ENCODE measurements at regions not wholly inside any gene's neighbourhood (a gene's known extent, or its start where the extent isn't known, plus 50 kb on each side); places are given as distances from the start of the nearest gene placed in this dataset.

- no peak for TF ChIP-seq CTCF (IDR thresholded peaks at IDR 0.05)
- no peak for TF ChIP-seq KDM5A (IDR thresholded peaks at IDR 0.05)
- no peak for TF ChIP-seq NFE2L2 (conservative IDR thresholded peaks at IDR 0.05; ENCODE audit: low read length)
- no peak for TF ChIP-seq PHF8 (IDR thresholded peaks at IDR 0.05; ENCODE audit: borderline replicate concordance, low read depth)
- TF ChIP-seq SMC3 (IDR thresholded peaks at IDR 0.05): no peak
- no peak for TF ChIP-seq CEBPB (IDR thresholded peaks at IDR 0.05)
- no peak for TF ChIP-seq POLR2A (IDR thresholded peaks at IDR 0.05; ENCODE audit: low read length)
- TF ChIP-seq RFX5 (IDR thresholded peaks at IDR 0.05): no peak
- no peak for TF ChIP-seq HMGXB4 (CRISPR knock-in tag; IDR thresholded peaks at IDR 0.05; ENCODE audit: borderline replicate concordance)
- no peak for TF ChIP-seq EP300 (IDR thresholded peaks at IDR 0.05)
- no peak for TF ChIP-seq JUN (IDR thresholded peaks at IDR 0.05)
- TF ChIP-seq, protein P1, sequence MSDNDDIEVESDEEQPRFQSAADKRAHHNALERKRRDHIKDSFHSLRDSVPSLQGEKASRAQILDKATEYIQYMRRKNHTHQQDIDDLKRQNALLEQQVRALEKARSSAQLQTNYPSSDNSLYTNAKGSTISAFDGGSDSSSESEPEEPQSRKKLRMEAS (IDR thresholded peaks at IDR 0.05): no peak
- no peak for TF ChIP-seq MYC (IDR thresholded peaks at IDR 0.05; ENCODE audit: borderline replicate concordance, low read length)
- no peak for TF ChIP-seq CHD4 (IDR thresholded peaks at IDR 0.05; ENCODE audit: borderline replicate concordance)
Observed at GRCh38 chr6:156550949-156551348, 226.2 kb upstream of the ARID1B start.

Data from A549 (cell line).